ENCODE measurements at regions not wholly inside any gene's neighbourhood (a gene's known extent, or its start where the extent isn't known, plus 50 kb on each side); places are given as distances from the start of the nearest gene placed in this dataset.

GRCh38 chr7:17558558-17559332 lies 260.3 kb downstream of the AHR start:
- Mint-ChIP-seq H3K36me3 (ENCODE audit: insufficient read depth, unreplicated experiment) (no peaks in the 10 kb centered on the region), H3K27ac (ENCODE audit: low read depth, unreplicated experiment) (peak overlapping the region; percentile 94), H3K4me1 (ENCODE audit: insufficient read depth, unreplicated experiment) (peaks cover 35% of the 10 kb centered on the region), H3K27me3 (ENCODE audit: insufficient read depth, unreplicated experiment) (no peaks in the 10 kb centered on the region), H3K4me3 (ENCODE audit: unreplicated experiment) (no peak overlapping the region), H3K9me3 (ENCODE audit: unreplicated experiment) (no peaks in the 10 kb centered on the region)
- CTCF ChIA-PET: interaction anchor here (0.6 to 1.0 kb wide), 4 partner anchors 12 to 640 kb away, joined by 3 to 7 read pairs (median 4); no protein-coding TSS in a partner anchor
- POLR2A ChIA-PET: interaction anchor here (0.7 to 4.1 kb wide), 7 partner anchors 12 to 281 kb away, joined by 3 to 51 read pairs (median 3); no protein-coding TSS in a partner anchor
- TF ChIP-seq, protein P1, sequence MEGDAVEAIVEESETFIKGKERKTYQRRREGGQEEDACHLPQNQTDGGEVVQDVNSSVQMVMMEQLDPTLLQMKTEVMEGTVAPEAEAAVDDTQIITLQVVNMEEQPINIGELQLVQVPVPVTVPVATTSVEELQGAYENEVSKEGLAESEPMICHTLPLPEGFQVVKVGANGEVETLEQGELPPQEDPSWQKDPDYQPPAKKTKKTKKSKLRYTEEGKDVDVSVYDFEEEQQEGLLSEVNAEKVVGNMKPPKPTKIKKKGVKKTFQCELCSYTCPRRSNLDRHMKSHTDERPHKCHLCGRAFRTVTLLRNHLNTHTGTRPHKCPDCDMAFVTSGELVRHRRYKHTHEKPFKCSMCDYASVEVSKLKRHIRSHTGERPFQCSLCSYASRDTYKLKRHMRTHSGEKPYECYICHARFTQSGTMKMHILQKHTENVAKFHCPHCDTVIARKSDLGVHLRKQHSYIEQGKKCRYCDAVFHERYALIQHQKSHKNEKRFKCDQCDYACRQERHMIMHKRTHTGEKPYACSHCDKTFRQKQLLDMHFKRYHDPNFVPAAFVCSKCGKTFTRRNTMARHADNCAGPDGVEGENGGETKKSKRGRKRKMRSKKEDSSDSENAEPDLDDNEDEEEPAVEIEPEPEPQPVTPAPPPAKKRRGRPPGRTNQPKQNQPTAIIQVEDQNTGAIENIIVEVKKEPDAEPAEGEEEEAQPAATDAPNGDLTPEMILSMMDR (IDR thresholded peaks at IDR 0.05; ENCODE audit: unreplicated experiment): no peak
- no peak for DNase-seq (ENCODE audit: unreplicated experiment)
- intact Hi-C loops (cut with micrococcal nuclease): no loop called here
- BruUV-seq (replicated peaks): no TSS peak

DNA sequence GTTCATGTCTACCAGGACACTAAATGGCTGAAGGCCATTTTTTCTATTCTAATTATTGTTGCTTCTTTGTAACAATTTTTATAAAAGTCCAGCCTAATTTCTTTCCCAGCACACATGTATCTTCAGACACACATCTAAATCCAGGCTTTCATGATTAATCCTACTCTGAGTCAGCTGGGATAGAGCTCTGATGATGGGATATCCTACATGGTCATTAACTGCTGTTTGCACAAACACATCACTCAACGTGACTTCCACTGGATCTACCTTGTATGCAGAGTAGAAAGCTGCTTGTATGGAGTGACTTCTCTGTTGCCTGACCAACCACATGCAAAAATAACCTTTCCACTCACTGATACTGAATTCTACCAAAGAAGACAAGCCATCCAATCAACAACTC lies 260.9 kb downstream of the AHR start:
- peak overlapping the region; percentile 94 for H3K27ac Mint-ChIP-seq (ENCODE audit: low read depth, unreplicated experiment)
- H3K9me3 Mint-ChIP-seq (ENCODE audit: unreplicated experiment): no peaks in the 10 kb centered on the region
- H3K27me3 Mint-ChIP-seq (ENCODE audit: insufficient read depth, unreplicated experiment): no peaks in the 10 kb centered on the region
- CTCF ChIA-PET: interaction anchor here (0.6 to 1.3 kb wide), 4 partner anchors 13 to 302 kb away, joined by 3 read pairs; no protein-coding TSS in a partner anchor
- no peak overlapping the region for H3K4me3 Mint-ChIP-seq (ENCODE audit: unreplicated experiment)
- no TSS peak for BruUV-seq (replicated peaks)
- TF ChIP-seq, protein P1 (IDR thresholded peaks at IDR 0.05; ENCODE audit: unreplicated experiment): no peak
- H3K4me1 Mint-ChIP-seq (ENCODE audit: insufficient read depth, unreplicated experiment): peaks cover 35% of the 10 kb centered on the region
- no peaks in the 10 kb centered on the region for H3K36me3 Mint-ChIP-seq (ENCODE audit: insufficient read depth, unreplicated experiment)
- intact Hi-C loops (cut with micrococcal nuclease): no loop called here
- no peak for DNase-seq (ENCODE audit: unreplicated experiment)
- POLR2A ChIA-PET: interaction anchor here (0.6 to 4.1 kb wide), 7 partner anchors 13 to 441 kb away, joined by 3 to 51 read pairs (median 4); no protein-coding TSS in a partner anchor

- DNase-seq (ENCODE audit: unreplicated experiment): peak; percentile 94
- Mint-ChIP-seq H3K9me3 (ENCODE audit: unreplicated experiment) (no peaks in the 10 kb centered on the region), H3K4me1 (ENCODE audit: insufficient read depth, unreplicated experiment) (peaks cover 42% of the 10 kb centered on the region), H3K4me3 (ENCODE audit: unreplicated experiment) (no peak overlapping the region), H3K27me3 (ENCODE audit: insufficient read depth, unreplicated experiment) (no peaks in the 10 kb centered on the region), H3K27ac (ENCODE audit: low read depth, unreplicated experiment) (peak overlapping the region; percentile 94), H3K36me3 (ENCODE audit: insufficient read depth, unreplicated experiment) (no peaks in the 10 kb centered on the region)
- CTCF ChIA-PET: interaction anchor here (0.9 to 1.4 kb wide), 4 partner anchors 16 to 190 kb away, joined by 3 to 5 read pairs (median 3); no protein-coding TSS in a partner anchor
- POLR2A ChIA-PET: interaction anchor here (0.6 to 4.1 kb wide), 13 partner anchors 14 to 485 kb away, joined by 3 to 51 read pairs (median 4); no protein-coding TSS in a partner anchor
- TF ChIP-seq, protein P1 (IDR thresholded peaks at IDR 0.05; ENCODE audit: unreplicated experiment): no peak
- intact Hi-C loops (cut with micrococcal nuclease): no loop called here
- no TSS peak for BruUV-seq (replicated peaks)
Measured at GRCh38 chr7:17560516-17560915, 262.1 kb downstream of the AHR start.

- Mint-ChIP-seq H3K27ac (ENCODE audit: low read depth, unreplicated experiment) (peak overlapping the region; percentile 94), H3K36me3 (ENCODE audit: insufficient read depth, unreplicated experiment) (no peaks in the 10 kb centered on the region), H3K27me3 (ENCODE audit: insufficient read depth, unreplicated experiment) (no peaks in the 10 kb centered on the region), H3K9me3 (ENCODE audit: unreplicated experiment) (no peaks in the 10 kb centered on the region), H3K4me3 (ENCODE audit: unreplicated experiment) (no peak overlapping the region), H3K4me1 (ENCODE audit: insufficient read depth, unreplicated experiment) (peaks cover 42% of the 10 kb centered on the region)
- DNase-seq (ENCODE audit: unreplicated experiment): peak; percentile 71
- no TSS peak for BruUV-seq (replicated peaks)
- ChIA-PET CTCF (interaction anchor here (1.0 to 1.4 kb wide), 2 partner anchors 16 to 86 kb away, joined by 3 to 5 read pairs; no protein-coding TSS in a partner anchor), POLR2A (interaction anchor here (0.6 to 4.1 kb wide), 12 partner anchors 37 to 259 kb away, joined by 3 to 51 read pairs (median 5); no protein-coding TSS in a partner anchor)
- intact Hi-C loops (cut with micrococcal nuclease): no loop called here
- TF ChIP-seq, protein P1 (IDR thresholded peaks at IDR 0.05; ENCODE audit: unreplicated experiment): no peak
Measured at GRCh38 chr7:17560966-17561365, 262.5 kb downstream of the AHR start.
